Left cardiac atrium (tissue), 4 donors: ENCODE measurements at regions not wholly inside any gene's neighbourhood (a gene's known extent, or its start where the extent isn't known, plus 50 kb on each side); places are given as distances from the start of the nearest gene placed in this dataset.

ENCODE experiments used
- ATAC-seq, 2 donors: fragments of 200-7000 bp; cut with Tn5 transposase; one replicate each; pipeline ENCODE4 v1.9.1; 2020; ENCODE audit warnings: mild to moderate bottlenecking in 2 of 2, moderate library complexity in 2 of 2
- DNase-seq: peaks from one replicate; pipeline ENCODE4 v3.0.0-alpha.2; 2020
- intact Hi-C, 2 donors: fragments of 100-400 bp; cut with DNase I; formaldehyde crosslinking; loops; one replicate each; pipeline versions ENCODE4 v1.14.1 to v1.15.1; 2022 to 2023
- donor health status: DM: no; HTN: yes; CAD: no.
- donor health status: DM: no; HTN: yes; CAD: no; lungs with severe emphysema.
- donor health status: DM: yes; HTN: yes; CAD: no.
- donor health status: Dilated cardiomyopathy.

DNA sequence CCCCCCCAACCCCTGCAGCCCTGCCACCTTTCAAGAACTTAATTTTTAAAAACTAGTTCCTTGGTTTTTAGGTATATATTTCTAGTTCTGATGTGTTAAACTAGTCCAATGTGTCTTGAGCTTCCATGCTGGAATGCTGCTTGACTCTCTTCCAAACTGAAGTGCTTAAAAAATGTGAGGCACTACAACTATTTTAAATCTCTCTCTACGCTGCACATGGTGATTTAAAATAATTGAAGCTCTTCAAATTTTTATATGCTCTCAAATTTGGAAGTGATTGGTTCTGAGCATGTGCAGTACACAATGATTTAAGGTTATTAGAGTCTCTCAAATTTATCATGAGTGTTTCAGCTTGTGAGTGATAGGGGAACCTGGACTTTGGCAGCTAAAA is 192.6 kb upstream of the ZEB2 start:
- no peak for ATAC-seq

DNA sequence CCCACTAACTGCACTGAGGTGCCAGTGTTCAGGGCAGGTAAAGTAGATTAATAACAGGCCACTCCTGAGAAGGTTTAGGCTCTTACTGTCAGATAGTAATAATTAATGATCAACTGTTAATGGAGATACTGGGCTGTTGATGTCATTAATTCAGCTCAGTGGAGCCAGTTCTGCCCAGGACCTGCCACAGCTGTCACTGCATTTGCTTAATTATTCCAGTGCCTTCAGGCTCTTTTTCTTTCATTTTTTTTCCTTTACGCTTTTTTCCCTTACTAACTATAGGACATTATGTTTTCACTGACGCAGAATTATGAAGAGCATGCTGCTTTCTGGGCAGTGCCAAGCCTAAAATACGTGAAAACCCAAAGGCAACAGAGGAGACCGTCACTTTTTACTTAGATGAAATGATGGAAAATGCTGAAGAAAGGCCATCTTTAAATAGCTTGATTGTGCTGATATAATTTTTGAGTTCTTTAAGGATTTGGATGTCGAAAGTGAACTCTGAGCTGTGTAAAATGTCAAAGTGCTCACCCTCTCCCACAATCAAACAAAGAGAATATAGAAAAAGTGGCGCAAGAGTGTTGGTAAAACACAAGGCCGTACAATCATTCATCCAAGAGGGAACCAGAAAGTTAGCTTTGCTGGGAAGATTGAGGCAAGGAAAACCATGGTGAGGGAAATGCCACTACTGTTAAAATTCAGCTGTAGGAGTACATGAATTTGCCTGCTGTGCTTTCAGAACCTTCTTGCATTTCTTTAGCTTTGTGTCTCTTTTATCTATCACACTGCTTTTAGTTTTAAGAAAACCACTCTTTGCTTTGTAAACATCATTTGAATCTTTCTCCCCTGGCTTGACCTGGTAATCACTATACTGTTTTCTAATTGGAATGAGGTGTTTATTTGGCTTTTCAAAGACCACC is 192.0 kb upstream of the ZEB2 start:
- intact Hi-C loops: no loop called here
- DNase-seq (no peak), ATAC-seq (no peak)

More for the DNA sequence above, 192.6 kb upstream of the ZEB2 start:
- intact Hi-C loops: no loop called here
- DNase-seq: no peak

DNA sequence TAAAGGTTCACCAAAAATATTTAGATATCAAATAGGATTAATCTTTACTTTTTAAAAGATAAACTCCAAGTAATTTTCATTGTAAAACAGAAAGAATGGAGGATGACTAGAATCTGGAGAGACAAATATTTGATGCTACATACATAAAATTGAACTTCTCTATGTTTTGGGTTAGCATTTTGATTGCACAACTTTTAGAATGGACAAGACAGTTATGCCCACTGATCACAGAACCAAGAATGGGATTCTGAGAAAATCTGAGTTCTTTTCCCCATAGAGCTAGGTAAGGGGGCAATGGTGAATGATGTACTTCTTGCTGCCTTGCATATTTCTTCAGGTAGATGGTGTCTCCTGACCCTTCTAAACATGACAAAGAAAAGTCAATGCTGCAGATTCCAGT is 191.2 kb upstream of the ZEB2 start:
- DNase-seq (no peak), ATAC-seq (no peak)
- intact Hi-C loops: no loop called here

DNA sequence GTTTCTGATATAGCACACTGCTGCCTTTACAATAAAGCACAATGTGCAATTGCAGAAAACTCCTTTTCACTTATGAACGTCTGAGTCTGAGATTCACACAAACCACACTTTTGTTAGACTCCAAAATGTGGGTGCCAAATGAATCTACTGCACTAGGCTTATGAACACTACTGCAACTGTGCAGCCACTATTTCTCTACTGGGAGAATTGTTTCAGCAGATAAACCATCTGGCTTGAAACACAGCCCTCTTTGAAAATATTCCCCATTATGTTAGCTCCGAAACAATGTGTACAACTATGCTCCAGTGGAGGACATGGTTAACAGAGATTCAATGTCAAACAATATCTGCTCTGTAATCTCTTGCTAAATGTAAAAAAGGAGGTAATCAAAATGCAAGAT is 188.7 kb upstream of the ZEB2 start:
- intact Hi-C loops: no loop called here
- DNase-seq: no peak
- ATAC-seq: no peak

DNA sequence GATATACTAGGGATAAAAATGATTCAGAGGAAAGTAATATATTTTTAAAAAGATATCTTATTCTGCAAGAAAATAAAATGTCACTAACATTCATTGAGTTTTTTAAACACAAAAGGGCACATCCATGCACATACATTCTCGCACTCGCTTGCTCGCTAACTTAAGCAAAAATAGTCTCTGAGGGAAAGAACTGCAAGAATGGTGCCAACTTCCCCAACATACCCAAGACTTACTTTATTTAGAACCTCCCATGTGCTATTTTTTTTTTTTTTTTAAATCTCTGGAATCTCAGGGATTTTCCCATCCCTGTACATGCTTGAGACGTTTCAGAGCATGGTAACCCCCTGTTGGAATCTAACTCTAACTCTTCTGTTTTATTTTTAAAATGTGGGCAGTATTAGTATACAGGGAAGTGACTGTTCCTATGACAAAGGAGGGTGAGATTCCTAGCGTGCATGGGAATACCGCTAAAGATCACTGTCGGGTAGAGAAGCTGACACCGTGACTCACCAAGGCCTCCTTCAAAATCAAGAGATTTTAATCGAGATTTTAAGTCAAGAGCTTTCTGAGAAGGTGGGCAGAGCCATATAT is 187.9 kb upstream of the ZEB2 start:
- no peak for ATAC-seq
- intact Hi-C loops: no loop called here
- DNase-seq: no peak

DNA sequence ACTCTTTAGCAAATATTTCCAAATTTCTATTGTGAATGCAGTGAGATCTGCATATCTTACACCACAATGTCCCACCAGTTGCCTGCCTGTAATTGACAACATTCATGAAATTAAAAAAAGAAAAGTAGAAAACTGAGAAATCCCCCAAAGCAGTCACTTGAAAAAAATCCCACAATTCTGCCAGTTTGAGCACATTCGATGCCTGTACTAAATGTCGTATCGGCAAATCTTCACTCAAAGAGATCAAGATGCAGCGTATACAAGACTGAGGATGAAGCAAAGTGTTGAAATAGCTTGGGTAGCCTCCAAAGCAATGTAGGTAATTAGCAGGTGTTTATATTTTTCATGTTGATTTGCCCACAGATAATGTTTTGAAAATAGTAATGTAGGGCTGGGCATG is 186.7 kb upstream of the ZEB2 start:
- ATAC-seq (no peak), DNase-seq (no peak)
- intact Hi-C loops: no loop called here

DNA sequence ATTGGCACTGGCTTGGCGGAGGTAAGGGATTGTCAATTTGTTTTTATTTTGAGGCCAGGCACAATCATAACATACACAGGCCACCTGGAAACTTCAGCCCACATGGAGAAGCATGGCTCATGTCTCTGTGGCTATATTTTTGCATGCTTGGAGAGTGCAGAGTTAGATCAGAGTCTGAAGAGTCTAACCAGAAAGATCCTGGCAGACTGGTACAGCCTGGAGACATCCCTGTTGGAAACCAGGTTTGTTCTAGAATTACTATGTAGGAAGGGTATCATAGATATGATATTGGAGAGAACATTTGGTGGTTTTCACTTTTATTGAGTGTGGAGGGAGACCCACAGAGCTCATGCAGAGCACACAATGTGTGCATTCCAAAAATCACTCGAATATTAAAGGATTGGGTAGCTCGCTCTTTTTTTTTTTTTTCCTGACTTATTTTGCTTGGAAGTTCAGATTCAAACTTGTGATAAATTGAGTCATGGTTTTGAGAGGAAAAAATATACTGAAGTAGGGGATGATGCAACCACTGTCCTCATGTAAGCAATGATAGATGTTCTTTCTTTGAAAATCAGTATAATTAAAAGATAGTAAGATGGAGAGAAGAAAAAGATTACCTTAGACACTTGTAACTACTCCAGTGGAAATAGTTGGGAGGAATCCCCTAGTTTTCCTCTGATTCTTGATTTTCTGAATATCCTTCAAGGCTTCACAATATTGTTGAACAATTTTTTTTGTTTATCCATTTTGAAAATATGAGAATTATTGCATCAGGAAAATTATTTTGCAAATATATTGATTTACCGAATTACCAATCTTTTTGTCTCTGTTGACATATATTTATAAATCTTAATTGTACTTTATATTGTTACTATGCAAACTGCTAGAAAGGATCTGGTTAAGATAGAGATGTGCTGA is 185.7 kb upstream of the ZEB2 start:
- no peak for ATAC-seq
- intact Hi-C loops: no loop called here
- no peak for DNase-seq

DNA sequence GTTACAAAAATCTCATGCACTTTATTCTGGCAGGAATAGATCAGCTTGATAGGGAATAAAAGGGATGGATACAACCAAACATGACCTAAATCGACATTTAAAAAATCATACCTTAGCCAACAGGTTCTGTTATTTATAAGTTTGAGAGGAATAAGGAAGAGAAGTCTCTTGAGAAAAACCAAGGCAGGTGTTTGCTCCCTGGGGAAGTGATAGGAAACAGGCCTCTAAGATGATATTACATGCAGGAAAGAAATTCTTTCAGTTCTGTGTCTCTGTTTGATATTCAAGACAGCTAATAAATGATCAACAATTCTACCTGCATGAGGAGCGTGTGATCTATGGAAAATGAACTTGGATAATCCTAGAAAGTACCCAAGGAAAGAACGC is 184.8 kb upstream of the ZEB2 start:
- DNase-seq (no peak), ATAC-seq (no peak)
- intact Hi-C loops: no loop called here

DNA sequence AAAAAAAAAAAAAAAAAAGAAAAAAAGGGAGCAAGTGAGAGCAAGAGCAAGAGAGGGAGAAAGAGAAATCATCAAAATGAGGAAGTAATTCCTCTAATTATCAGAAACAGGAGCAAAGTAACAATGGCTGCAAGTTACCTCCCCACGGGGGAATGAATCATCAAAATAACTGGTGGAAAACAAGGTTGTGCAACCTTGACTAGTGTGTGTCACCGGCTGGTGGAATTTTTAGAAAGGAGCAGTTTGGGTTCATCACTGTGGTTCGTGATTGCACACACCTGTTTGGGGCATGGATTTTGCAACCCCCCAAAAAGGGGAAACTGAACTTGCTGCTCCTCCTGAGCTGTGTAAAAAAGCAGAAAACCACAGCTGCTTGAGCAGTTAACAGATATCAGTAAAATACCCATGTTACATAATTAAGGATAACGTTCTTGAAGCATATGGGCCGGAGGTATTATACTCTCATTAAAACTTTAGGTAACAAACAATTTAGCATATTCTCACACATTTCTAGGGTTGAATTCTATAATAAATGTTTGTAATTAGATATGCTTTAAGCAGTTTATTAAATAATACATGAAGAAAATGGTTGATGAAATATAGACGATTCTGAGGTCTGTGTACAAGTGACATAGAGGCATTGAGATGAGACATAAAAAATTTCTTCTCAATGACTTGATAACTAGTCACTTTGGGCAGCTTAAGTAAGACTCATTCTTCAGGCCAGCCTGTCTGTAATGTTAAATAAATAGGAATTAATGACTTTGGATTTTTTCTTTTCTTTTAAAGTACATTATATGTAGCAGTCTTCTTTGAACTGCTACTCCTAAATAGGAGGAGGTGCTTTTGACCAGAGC is 184.2 kb upstream of the ZEB2 start:
- DNase-seq: peak; percentile 24
- intact Hi-C loops: no loop called here
- peak; percentile 34 to 66 for ATAC-seq

DNA sequence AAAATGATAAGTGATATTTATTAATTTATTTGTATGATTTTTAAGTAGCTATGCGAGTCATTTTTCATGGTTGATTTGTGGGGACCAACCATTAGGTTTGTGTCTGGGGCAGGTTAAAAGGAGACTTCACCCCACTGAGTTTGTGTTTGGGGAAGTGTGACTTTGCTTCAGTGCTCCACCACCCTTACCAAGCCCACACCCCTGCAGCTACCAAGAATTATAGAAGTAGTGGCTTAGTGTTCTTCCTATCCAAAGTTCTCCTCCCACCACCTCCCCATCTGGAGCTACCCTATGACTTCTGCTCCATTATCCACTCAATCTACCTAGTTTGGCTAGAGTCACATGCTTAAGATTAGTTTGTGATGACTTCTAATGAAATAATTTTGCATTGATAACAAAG is 182.1 kb upstream of the ZEB2 start:
- DNase-seq: no peak
- ATAC-seq: peak in 1 of 2 donors; percentile 78
- intact Hi-C loops: no loop called here

DNA sequence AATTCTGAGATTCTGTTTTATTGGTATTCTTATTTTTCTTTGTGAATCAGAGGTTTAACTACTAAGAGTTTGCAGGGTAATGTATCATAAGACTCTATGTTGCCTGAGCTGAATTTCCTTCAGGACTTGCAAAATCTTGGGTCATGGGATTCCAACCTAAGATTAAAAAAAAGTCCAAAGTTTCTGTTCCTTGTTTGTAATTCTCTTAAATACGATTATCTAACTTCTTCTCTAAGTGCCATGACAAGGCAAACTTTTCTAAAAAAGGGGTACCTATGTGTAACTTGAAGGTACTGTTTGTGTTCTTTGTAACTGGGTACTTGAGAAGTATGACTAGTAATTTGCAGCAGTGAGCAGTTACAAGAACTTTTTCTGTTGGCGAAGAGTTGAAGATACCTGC is 181.3 kb upstream of the ZEB2 start:
- no peak for DNase-seq
- intact Hi-C loops: no loop called here
- ATAC-seq: peak in 1 of 2 donors; percentile 24

DNA sequence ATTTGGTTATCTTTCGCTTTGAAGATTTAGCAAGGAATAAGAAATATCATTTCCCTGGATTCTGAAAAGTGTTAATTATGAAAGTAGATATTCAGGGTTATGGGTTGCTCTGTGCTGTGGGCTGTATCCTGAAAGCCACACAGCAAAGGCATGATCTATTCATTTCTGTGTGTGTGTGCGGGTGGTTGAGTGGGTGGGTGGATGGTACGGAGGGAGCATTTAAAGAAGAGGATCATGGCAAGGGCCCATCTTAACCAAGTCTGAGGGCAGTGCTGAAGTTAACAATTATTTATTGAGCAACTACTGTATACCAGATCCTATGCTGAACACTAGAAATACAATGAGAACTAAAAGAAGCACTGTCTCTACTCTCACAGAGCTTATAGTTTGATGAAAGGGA is 178.2 kb upstream of the ZEB2 start:
- no peak for DNase-seq
- ATAC-seq: no peak
- intact Hi-C loops: no loop called here

DNA sequence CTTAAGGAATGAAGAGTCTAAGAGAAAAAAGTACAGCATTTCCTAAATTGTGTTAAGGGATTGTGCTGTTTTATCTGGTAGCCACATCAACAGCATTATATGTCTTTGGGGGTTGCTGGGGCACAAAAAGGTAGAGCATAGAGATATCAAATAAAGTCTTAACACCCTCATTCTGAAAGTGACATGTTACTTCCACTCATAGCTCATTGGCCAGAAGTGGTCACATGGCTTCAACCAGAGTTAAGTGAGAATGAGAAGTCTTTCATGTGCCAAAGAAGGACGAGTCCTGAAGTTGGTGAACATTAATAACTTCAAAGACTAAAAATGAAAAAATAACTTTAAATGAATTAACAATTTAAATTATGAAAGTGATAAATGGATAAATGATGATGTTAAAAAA is 175.7 kb upstream of the ZEB2 start:
- no peak for DNase-seq
- intact Hi-C loops: no loop called here
- ATAC-seq: no peak

DNA sequence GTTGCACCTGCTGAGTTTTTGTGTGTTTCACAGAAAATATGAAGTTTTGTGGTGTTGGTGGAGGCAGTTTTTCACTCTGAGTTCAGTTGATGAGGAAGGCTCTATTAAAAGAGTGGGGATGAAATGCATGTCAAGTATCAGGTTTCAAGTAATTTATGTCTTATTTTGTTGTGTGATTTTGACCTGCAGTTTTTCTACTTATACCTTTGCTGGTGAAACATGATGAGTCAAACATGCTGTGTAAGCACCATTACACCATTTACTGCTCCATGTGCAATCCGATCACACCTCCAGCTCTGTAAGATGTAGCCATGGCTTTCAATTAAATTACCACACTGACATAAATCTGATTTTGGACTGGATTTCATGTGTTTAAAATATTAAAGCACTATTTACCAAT is 174.5 kb upstream of the ZEB2 start:
- ATAC-seq: no peak
- no peak for DNase-seq
- intact Hi-C loops: no loop called here

DNA sequence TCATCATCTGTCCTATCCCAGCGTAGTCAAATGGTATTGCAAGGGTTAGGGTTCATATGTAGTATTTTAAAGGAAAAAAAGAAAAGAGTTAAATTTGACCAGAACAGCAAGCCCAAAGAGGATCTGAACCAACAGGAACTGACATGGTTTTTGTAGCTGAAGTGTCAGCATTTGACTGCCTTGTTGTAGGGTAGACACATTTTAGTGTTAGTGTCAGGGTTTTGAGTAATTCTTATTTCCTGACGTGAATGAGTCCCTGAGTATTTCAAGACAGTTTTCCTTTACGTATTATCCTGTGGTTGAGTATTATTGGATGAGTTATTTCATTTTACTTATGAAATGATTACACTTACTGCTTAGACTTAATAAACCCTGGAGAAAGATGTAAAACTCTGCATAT is 173.3 kb upstream of the ZEB2 start:
- DNase-seq: no peak
- ATAC-seq: peak; percentile 41 to 67
- intact Hi-C loops: no loop called here

DNA sequence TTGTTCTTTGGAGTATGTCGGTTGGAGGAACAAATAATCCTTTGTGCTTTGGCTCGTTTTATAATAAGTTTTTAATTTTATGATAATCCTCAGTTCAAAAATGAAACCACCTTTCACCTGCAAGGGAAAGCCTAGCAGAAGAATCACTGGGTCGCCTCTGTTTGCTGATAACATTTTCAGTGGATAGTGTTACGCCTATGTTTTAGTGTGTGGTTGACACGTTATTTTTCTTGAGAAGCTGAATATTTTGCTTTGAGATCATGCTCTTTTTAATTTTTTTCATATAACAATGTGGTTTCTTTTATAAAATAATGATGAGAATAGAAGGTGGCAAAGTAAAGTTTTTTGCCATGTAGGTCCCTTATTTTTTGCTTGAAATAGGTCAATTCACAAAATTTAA is 172.7 kb upstream of the ZEB2 start:
- no peak for DNase-seq
- intact Hi-C loops: no loop called here
- ATAC-seq: no peak

DNA sequence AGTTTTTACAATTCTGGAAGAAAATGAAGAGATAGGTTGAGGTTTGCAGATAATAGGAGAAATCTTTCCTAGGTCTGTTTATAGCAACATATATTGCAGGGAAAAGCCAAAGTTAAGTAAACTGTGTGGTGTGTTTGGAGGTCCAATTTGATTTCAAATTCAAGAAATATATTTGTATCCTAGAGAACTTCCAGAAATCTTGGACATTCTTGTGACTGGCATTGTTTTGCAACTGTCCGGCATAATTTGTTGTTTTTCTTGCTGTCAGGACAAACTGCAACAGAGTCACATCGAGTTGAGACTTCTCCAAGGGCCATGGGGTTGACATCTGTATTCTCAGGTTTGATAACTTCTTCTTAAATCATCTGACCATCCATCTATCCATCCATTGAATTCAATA is 170.9 kb upstream of the ZEB2 start:
- ATAC-seq (no peak), DNase-seq (no peak)
- intact Hi-C loops: no loop called here

DNA sequence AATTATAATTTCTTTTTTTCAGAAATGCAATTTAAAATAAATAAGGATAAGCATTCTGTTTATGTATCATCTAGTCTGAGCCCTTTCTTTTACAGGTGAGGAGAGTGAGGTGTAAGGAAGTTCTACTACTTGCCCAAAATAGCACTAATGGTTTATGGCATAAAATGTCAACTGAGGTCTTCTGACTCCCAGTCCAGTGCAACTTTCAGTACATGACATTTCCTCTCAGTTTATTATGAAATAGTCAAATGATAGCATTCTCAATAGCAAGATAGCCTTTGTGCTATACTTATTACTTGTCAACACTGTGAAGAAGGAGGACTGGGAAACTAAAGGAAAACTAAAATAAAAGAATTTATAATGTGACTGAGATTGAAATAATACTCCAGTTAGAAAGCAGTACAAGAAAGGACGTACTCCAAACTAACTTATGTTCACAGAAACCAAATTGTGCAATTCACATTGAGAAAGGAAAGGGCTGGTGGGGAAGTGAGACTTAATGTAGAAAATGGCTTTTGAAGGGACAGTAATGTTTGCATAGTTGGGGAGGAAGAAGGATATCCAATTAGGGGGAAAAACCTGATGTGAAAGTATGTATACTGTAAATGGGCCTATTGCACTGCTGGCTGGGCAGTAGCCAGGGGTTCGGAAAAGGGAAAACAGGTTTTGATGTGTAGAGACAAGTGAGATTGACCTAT is 166.7 kb upstream of the ZEB2 start:
- intact Hi-C loops: no loop called here
- DNase-seq (no peak), ATAC-seq (peak in 1 of 2 donors; percentile 64)

DNA sequence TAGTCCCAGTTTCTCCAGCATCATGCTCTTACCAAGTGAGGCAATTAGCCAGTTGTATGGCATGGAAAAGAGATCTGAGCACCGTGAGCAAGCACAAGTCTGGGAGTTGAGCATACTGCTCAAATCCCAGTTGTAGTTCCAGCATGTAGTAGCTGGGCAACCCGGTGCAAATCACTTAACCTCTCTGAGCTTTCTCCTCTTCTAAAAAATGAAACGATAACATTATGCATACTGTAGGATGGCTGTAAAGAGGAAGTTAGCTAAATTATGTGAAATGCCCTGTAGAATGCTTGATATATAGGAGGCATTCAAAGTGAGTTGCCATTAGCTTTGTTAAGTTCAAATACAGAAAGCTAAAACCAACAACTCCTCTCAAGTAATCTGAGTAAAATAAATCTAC is 164.0 kb upstream of the ZEB2 start:
- intact Hi-C loops: no loop called here
- DNase-seq: no peak
- ATAC-seq: no peak
